Prostate gland (tissue), 2 donors: ENCODE measurements at regions not wholly inside any gene's neighbourhood (a gene's known extent, or its start where the extent isn't known, plus 50 kb on each side); places are given as distances from the start of the nearest gene placed in this dataset.

Experiments used
- DNase-seq: peaks from one replicate; pipeline ENCODE4 v3.0.0-alpha.2; 2019; ENCODE audit warnings: low spot score
- H3K27ac ChIP-seq, 2 donors: fragments of 200-600 bp; sonication (generic); 2 replicates each; pipeline ENCODE4 v1.5.1; 2017 to 2019
- H3K27me3 ChIP-seq: fragments of 200-600 bp; sonication (generic); replicated peaks from 2 replicates; pipeline ENCODE4 v1.5.1; 2019; ENCODE audit not compliant: insufficient read depth
- H3K36me3 ChIP-seq, 2 donors: fragments of 200-600 bp; sonication (generic); 1 replicate in 1 of 2; 2 replicates in 1 of 2; pipeline versions ENCODE4 v1.5.1 to v1.8.1; 2017 to 2019
- H3K4me1 ChIP-seq: fragments of 200-600 bp; sonication (generic); replicated peaks from 2 replicates; pipeline ENCODE4 v1.5.1; 2019
- H3K4me3 ChIP-seq, 2 donors: fragments of 200-600 bp; sonication (generic); 2 replicates each; pipeline ENCODE4 v1.5.1; 2017 to 2019
- H3K9me3 ChIP-seq: fragments of 200-600 bp; sonication (generic); 2 replicates; pipeline ENCODE4 v1.5.1; 2017
- CTCF ChIP-seq, 4 experiments: fragments of 200-600 bp in 2 of 4; fragments of 450-650 bp in 2 of 4; sonication (generic) in 2 of 4; IDR thresholded peaks; 1 replicate in 3 of 4; 2 replicates in 1 of 4; pipeline ENCODE4 v1.5.1; 2016 to 2019; ENCODE audit warnings: antibody characterized with exemption in 4 of 4, mild to moderate bottlenecking in 2 of 4, moderate library complexity in 2 of 4
- POLR2A ChIP-seq: fragments of 450-650 bp; IDR thresholded peaks from one replicate; pipeline ENCODE4 v1.6.1; 2016; ENCODE audit warnings: antibody characterized with exemption, mild to moderate bottlenecking
- POLR2AphosphoS5 ChIP-seq: sonication (generic); formaldehyde crosslinking; IDR thresholded peaks from one replicate; pipeline ENCODE4 v1.6.1; 2017; ENCODE audit warnings: antibody characterized with exemption
- WGBS: methylation state at CpG from one replicate; pipeline ENCODE4 v1.1.5; 2018; 5-methylcytosine and 5-hydroxymethylcytosine counted together
- intact Hi-C: fragments of 100-400 bp; cut with DNase I; formaldehyde crosslinking; loops from one replicate; pipeline ENCODE4 v1.14.2; 2022

GRCh38 chr21:38663282-38663681 is 142.4 kb upstream of the ETS2 start:
- H3K9me3 ChIP-seq, result no peaks in the 10 kb centered on the region
- H3K4me1 ChIP-seq, result no peaks in the 10 kb centered on the region
- TF ChIP-seq POLR2AphosphoS5 (no peak), CTCF (IDR thresholded peaks at IDR 0.05) (no peak), POLR2A (no peak)
- no peak overlapping the region for H3K4me3 ChIP-seq
- intact Hi-C loops, result no loop called here
- H3K27ac ChIP-seq, result no peak overlapping the region
- H3K36me3 ChIP-seq, result no peaks in the 10 kb centered on the region
- WGBS, result 83% methylated on average over 5 of the region's 5 CpGs
- no peak for DNase-seq
- no peaks in the 10 kb centered on the region for H3K27me3 ChIP-seq

GRCh38 chr21:38664315-38664714 is 141.4 kb upstream of the ETS2 start:
- Histone ChIP-seq H3K9me3 (no peaks in the 10 kb centered on the region), H3K4me3 (no peak overlapping the region), H3K4me1 (no peaks in the 10 kb centered on the region), H3K36me3 (no peaks in the 10 kb centered on the region), H3K27me3 (no peaks in the 10 kb centered on the region), H3K27ac (no peak overlapping the region)
- TF ChIP-seq POLR2A (no peak), POLR2AphosphoS5 (no peak), CTCF (IDR thresholded peaks at IDR 0.05) (no peak)
- intact Hi-C loops, result no loop called here
- no peak for DNase-seq
- 26% methylated on average over 2 of the region's 4 CpGs for WGBS

- Histone ChIP-seq H3K27ac (no peak overlapping the region), H3K9me3 (no peaks in the 10 kb centered on the region), H3K4me3 (no peak overlapping the region), H3K36me3 (no peaks in the 10 kb centered on the region), H3K4me1 (no peaks in the 10 kb centered on the region), H3K27me3 (no peaks in the 10 kb centered on the region)
- DNase-seq, result no peak
- intact Hi-C loops, result no loop called here
- WGBS, result 77% methylated on average over 4 of the region's 4 CpGs
- TF ChIP-seq POLR2A (no peak), POLR2AphosphoS5 (no peak), CTCF (IDR thresholded peaks at IDR 0.05) (no peak)
Measured at GRCh38 chr21:38664841-38665240, 140.9 kb upstream of the ETS2 start.

- DNase-seq, result no peak
- intact Hi-C loops, result no loop called here
- H3K27ac ChIP-seq, result no peak overlapping the region
- H3K27me3 ChIP-seq, result no peaks in the 10 kb centered on the region
- H3K9me3 ChIP-seq, result no peaks in the 10 kb centered on the region
- H3K4me3 ChIP-seq, result no peak overlapping the region
- 91% methylated on average over 11 of the region's 11 CpGs for WGBS
- H3K4me1 ChIP-seq, result no peaks in the 10 kb centered on the region
- no peaks in the 10 kb centered on the region for H3K36me3 ChIP-seq
- TF ChIP-seq CTCF (IDR thresholded peaks at IDR 0.05), result no peak
- no peak for TF ChIP-seq POLR2A
- no peak for TF ChIP-seq POLR2AphosphoS5
Measured at GRCh38 chr21:38667291-38667870, 138.3 kb upstream of the ETS2 start.

- no peaks in the 10 kb centered on the region for H3K36me3 ChIP-seq
- H3K4me3 ChIP-seq, result no peak overlapping the region
- intact Hi-C loops, result no loop called here
- no peak for TF ChIP-seq POLR2A
- TF ChIP-seq POLR2AphosphoS5, result no peak
- H3K4me1 ChIP-seq, result no peaks in the 10 kb centered on the region
- no peaks in the 10 kb centered on the region for H3K27me3 ChIP-seq
- H3K27ac ChIP-seq, result no peak overlapping the region
- no peaks in the 10 kb centered on the region for H3K9me3 ChIP-seq
- 100% methylated on average over 1 of the region's 1 CpG for WGBS
- no peak for DNase-seq
Measured at GRCh38 chr21:38668067-38668466, 137.7 kb upstream of the ETS2 start.
